COLO668 (cell line): ENCODE measurements at regions not wholly inside any gene's neighbourhood (a gene's known extent, or its start where the extent isn't known, plus 50 kb on each side); places are given as distances from the start of the nearest gene placed in this dataset.

Experiments
- DNase-seq: peaks from one replicate; lab custom pipeline; 2025; ENCODE audit not compliant: unreplicated experiment; lab: John Stamatoyannopoulos, UW

GRCh38 chr2:239883326-239884050 is 141.7 kb downstream of the NDUFA10 start:
- no peak for DNase-seq

GRCh38 chr2:239882781-239883180 is 142.4 kb downstream of the NDUFA10 start:
- no peak for DNase-seq

GRCh38 chr2:239882331-239882732 is 142.8 kb downstream of the NDUFA10 start:
- DNase-seq, result peak; percentile 55

GRCh38 chr2:239881561-239882320 is 143.4 kb downstream of the NDUFA10 start:
- DNase-seq, result no peak

- no peak for DNase-seq
Observed at GRCh38 chr2:239881031-239881471, 144.1 kb downstream of the NDUFA10 start.

- DNase-seq, result no peak
Observed at GRCh38 chr2:239880396-239880795, 144.7 kb downstream of the NDUFA10 start.

GRCh38 chr2:239879423-239880084 is 145.6 kb downstream of the NDUFA10 start:
- no peak for DNase-seq

- no peak for DNase-seq
Observed at GRCh38 chr2:239878686-239879085, 146.5 kb downstream of the NDUFA10 start.

- DNase-seq, result no peak
Observed at GRCh38 chr2:239876948-239877289, 148.2 kb downstream of the NDUFA10 start.

- no peak for DNase-seq
Observed at GRCh38 chr2:239876271-239876947, 148.7 kb downstream of the NDUFA10 start.

GRCh38 chr2:239874636-239875356 is 150.3 kb downstream of the NDUFA10 start:
- DNase-seq, result no peak

- DNase-seq, result no peak
Observed at GRCh38 chr2:239873656-239874635, 151.2 kb downstream of the NDUFA10 start.

- no peak for DNase-seq
Observed at GRCh38 chr2:239871481-239872435, 153.4 kb downstream of the NDUFA10 start.

GRCh38 chr2:239870863-239871262 is 154.3 kb downstream of the NDUFA10 start:
- no peak for DNase-seq

- no peak for DNase-seq
Observed at GRCh38 chr2:239870276-239870675, 154.9 kb downstream of the NDUFA10 start.

GRCh38 chr2:239869272-239870155 is 155.6 kb downstream of the NDUFA10 start:
- DNase-seq, result no peak

GRCh38 chr2:239868556-239869181 is 156.5 kb downstream of the NDUFA10 start:
- no peak for DNase-seq
